IMR-90 (cell line): ENCODE measurements at regions not wholly inside any gene's neighbourhood (a gene's known extent, or its start where the extent isn't known, plus 50 kb on each side); places are given as distances from the start of the nearest gene placed in this dataset.

ENCODE experiments used
- ATAC-seq: fragments of 200-7000 bp; cut with Tn5 transposase; 2 replicates; pipeline ENCODE4 v1.9.1; 2020; ENCODE audit warnings: low read depth, mild to moderate bottlenecking, moderate library complexity
- BruUV-seq: library from RNA; stranded (reverse); fragments of 400-500 nt; replicated peaks from 2 replicates; lab custom pipeline; 2021; lab: Mats Ljungman, UMichigan
- CTCF ChIA-PET: fragments of 300-600 bp; formaldehyde crosslinking; extraction: SDS; loops from one replicate; lab custom pipeline; 2021; ENCODE audit warnings: antibody characterized with exemption; lab: Yijun Ruan, JAX
- POLR2A ChIA-PET: fragments of 300-600 bp; sonication (Branson Sonifier 250); formaldehyde crosslinking; loops from one replicate; lab custom pipeline; 2022; ENCODE audit warnings: antibody characterized with exemption; ENCODE audit not compliant: unreplicated experiment; lab: Charles Lee
- DNase-seq: peaks from one replicate; pipeline ENCODE4 v3.0.0; 2013
- H2AFZ ChIP-seq: replicated peaks from 2 replicates; pipeline ENCODE3; 2013; ENCODE audit warnings: low read length, mild to moderate bottlenecking; ENCODE audit not compliant: poor library complexity
- H2AK5ac ChIP-seq: 2 replicates; pipeline ENCODE4 v1.6.1; 2013; ENCODE audit warnings: low read depth, low read length, inconsistent platforms
- H2AK9ac ChIP-seq: replicated peaks from 2 replicates; pipeline ENCODE3; 2013; ENCODE audit warnings: mild to moderate bottlenecking, low read depth, low read length, moderate library complexity; ENCODE audit not compliant: poor library complexity
- H2BK120ac ChIP-seq: 2 replicates; pipeline ENCODE4 v1.6.1; 2013; ENCODE audit warnings: low read depth, low read length, inconsistent platforms
- H2BK15ac ChIP-seq: 3 replicates; pipeline ENCODE4 v1.6.1; 2013; ENCODE audit warnings: low read depth, low read length, inconsistent platforms
- H2BK20ac ChIP-seq: 2 replicates; pipeline ENCODE4 v1.6.1; 2013; ENCODE audit warnings: low read depth, mild to moderate bottlenecking, inconsistent platforms, low read length, moderate library complexity
- H2BK5ac ChIP-seq: 2 replicates; pipeline ENCODE4 v1.6.1; 2013; ENCODE audit warnings: mild to moderate bottlenecking, low read depth, low read length, inconsistent platforms; ENCODE audit not compliant: poor library complexity, severe bottlenecking
- H3K14ac ChIP-seq: replicated peaks from 2 replicates; pipeline ENCODE4 v1.6.1; 2013; ENCODE audit warnings: low read depth, low read length, inconsistent platforms
- H3K18ac ChIP-seq: 2 replicates; pipeline ENCODE4 v1.6.1; 2013; ENCODE audit warnings: low read depth, low read length, control low read depth
- H3K23ac ChIP-seq: 2 replicates; pipeline ENCODE4 v1.6.1; 2013; ENCODE audit warnings: low read depth, low read length, inconsistent platforms
- H3K27ac ChIP-seq: 2 replicates; pipeline ENCODE4 v1.5.1; 2013; ENCODE audit warnings: mild to moderate bottlenecking, control low read depth, low read length; ENCODE audit not compliant: insufficient read depth
- H3K27me3 ChIP-seq: 2 replicates; pipeline ENCODE4 v1.6.1; 2013; ENCODE audit warnings: low read length; ENCODE audit not compliant: control insufficient read depth, insufficient read depth
- H3K36me3 ChIP-seq: 2 replicates; pipeline ENCODE4 v1.6.1; 2013; ENCODE audit warnings: low read length, mixed read lengths; ENCODE audit not compliant: control insufficient read depth, insufficient read depth
- H3K4ac ChIP-seq: 2 replicates; pipeline ENCODE4 v1.6.1; 2013; ENCODE audit warnings: low read depth, low read length, inconsistent platforms
- H3K4me1 ChIP-seq: 2 replicates; pipeline ENCODE4 v1.6.1; 2013; ENCODE audit warnings: low read length, mixed read lengths; ENCODE audit not compliant: control insufficient read depth, insufficient read depth
- H3K4me2 ChIP-seq: 2 replicates; pipeline ENCODE4 v1.6.1; 2013; ENCODE audit warnings: low read depth, mild to moderate bottlenecking, control low read depth, low read length, moderate library complexity
- H3K4me3 ChIP-seq: 2 replicates; pipeline ENCODE4 v1.5.1; 2013; ENCODE audit warnings: low read depth, mild to moderate bottlenecking, control low read depth, low read length, moderate library complexity; ENCODE audit not compliant: insufficient read depth
- H3K56ac ChIP-seq: 2 replicates; pipeline ENCODE4 v1.6.1; 2013; ENCODE audit warnings: low read length, inconsistent platforms; ENCODE audit not compliant: insufficient read depth; ENCODE audit errors: extremely low read depth
- H3K79me1 ChIP-seq, 2 experiments: 2 replicates each; pipeline ENCODE4 v1.6.1; 2013; ENCODE audit warnings: low read length in 2 of 2, inconsistent platforms in 1 of 2, low read depth in 1 of 2
- H3K9ac ChIP-seq: 2 replicates; pipeline ENCODE4 v1.6.1; 2013; ENCODE audit warnings: low read depth, low read length, control low read depth
- H3K9me1 ChIP-seq: 2 replicates; pipeline ENCODE4 v1.6.1; 2013; ENCODE audit warnings: low read length, inconsistent platforms; ENCODE audit not compliant: insufficient read depth
- H3K9me3 ChIP-seq: 2 replicates; pipeline ENCODE4 v1.6.1; 2013; ENCODE audit warnings: low read length; ENCODE audit not compliant: control insufficient read depth, insufficient read depth
- H4K20me1 ChIP-seq: 2 replicates; pipeline ENCODE4 v1.6.1; 2013; ENCODE audit warnings: low read length, inconsistent platforms; ENCODE audit not compliant: insufficient read depth
- H4K5ac ChIP-seq: 2 replicates; pipeline ENCODE4 v1.6.1; 2013; ENCODE audit warnings: mild to moderate bottlenecking, low read depth, low read length, control low read depth
- H4K8ac ChIP-seq, 2 experiments: 2 replicates each; pipeline ENCODE4 v1.6.1; 2013; ENCODE audit warnings: low read depth in 2 of 2, low read length in 2 of 2, control low read depth in 1 of 2, inconsistent platforms in 1 of 2
- H4K91ac ChIP-seq: 2 replicates; pipeline ENCODE4 v1.6.1; 2013; ENCODE audit warnings: low read depth, low read length, inconsistent platforms; ENCODE audit not compliant: insufficient read depth
- BHLHE40 ChIP-seq: fragments of 150-350 bp; IDR thresholded peaks from 2 replicates; pipeline ENCODE4 v1.6.1; 2016; ENCODE audit warnings: mild to moderate bottlenecking, low read depth, low read length
- RAD21 ChIP-seq: IDR thresholded peaks from 2 replicates; pipeline ENCODE4 v1.6.1; 2012; ENCODE audit warnings: low read length, improper control_type of control experiment
- SMC3 ChIP-seq: fragments of 150-350 bp; IDR thresholded peaks from 2 replicates; pipeline ENCODE4 v1.6.1; 2016; ENCODE audit warnings: low read depth, mild to moderate bottlenecking, antibody characterized with exemption, low read length, moderate library complexity
- WGBS, 2 experiments: methylation state at CpG; one replicate each; pipeline versions ENCODE4 v1.1.5 to v1.1.7; 2013; ENCODE audit warnings: missing lambda C conversion rate in 2 of 2; ENCODE audit not compliant: insufficient read length in 1 of 2; ENCODE audit errors: extremely low coverage in 2 of 2; 5-methylcytosine and 5-hydroxymethylcytosine counted together
- dilution Hi-C: fragments of 300-500 bp; cut with HindIII; formaldehyde crosslinking; loops from one replicate; pipeline ENCODE4 v1.14.3; 2018; ENCODE audit warnings: low sequenced_read_pairs; ENCODE audit not compliant: unreplicated experiment
- in situ Hi-C: fragments of 300-500 bp; cut with MboI; formaldehyde crosslinking; loops from 3 replicates; pipeline ENCODE4 v1.14.3; 2019; ENCODE audit warnings: low sequenced_read_pairs, inconsistent platforms, mixed read lengths
- intact Hi-C: fragments of 100-400 bp; cut with micrococcal nuclease; formaldehyde crosslinking; loops from 2 replicates; pipeline ENCODE4 v1.10.0; 2022
- TF ChIP-seq, protein P1 (sequence below): conservative IDR thresholded peaks from 2 replicates; pipeline ENCODE4 v1.5.1; 2012; ENCODE audit warnings: mild to moderate bottlenecking, low read depth, low read length, improper control_type of control experiment

DNA sequence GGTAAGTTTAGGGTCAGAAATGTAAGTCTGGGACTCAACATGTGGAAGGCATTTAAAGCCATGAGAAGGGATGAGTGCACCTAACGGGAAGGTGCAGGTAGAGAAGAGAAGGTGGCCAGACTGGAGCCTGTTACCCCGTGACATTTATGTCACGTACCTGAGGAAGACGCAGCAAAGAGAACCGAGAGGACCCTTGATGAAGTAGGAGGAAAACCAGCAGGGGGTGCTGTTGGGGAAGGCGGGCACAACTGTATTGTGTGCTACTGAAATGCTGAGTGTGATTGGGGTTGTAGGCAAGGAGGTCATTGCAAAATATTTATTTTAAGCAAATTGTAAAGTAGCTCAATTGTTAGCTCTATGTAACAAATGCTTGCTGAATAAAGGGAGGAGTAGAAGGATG, 338.2 kb upstream of the PRKCQ start:
- H2AK5ac ChIP-seq = no peak overlapping the region
- DNase-seq (no peak), ATAC-seq (no peak)
- no peak overlapping the region for H2BK15ac ChIP-seq
- H3K14ac ChIP-seq = no peak overlapping the region
- H2BK5ac ChIP-seq = no peak overlapping the region
- no peak overlapping the region for H4K8ac ChIP-seq
- POLR2A ChIA-PET = no interaction called here
- intact Hi-C loops = no loop called here
- no peak overlapping the region for H3K4me3 ChIP-seq
- H3K9me1 ChIP-seq = no peaks in the 10 kb centered on the region
- H3K27ac ChIP-seq = no peak overlapping the region
- CTCF ChIA-PET = interaction anchor here (0.6 kb wide), 1 partner anchor 1546 kb away, joined by 3 read pairs; no protein-coding TSS in a partner anchor
- 81% methylated on average over 3 of the region's 6 CpGs; no CpG with 5 or more reads in 1 of the 2 experiments for WGBS, 2 experiments
- no peak overlapping the region for H3K4me2 ChIP-seq
- in situ Hi-C loops = no loop called here
- no peak overlapping the region for H3K9ac ChIP-seq
- dilution Hi-C loops = no loop called here
- no peaks in the 10 kb centered on the region for H3K79me1 ChIP-seq
- no peaks in the 10 kb centered on the region for H4K20me1 ChIP-seq
- no peak overlapping the region for H4K91ac ChIP-seq
- no peak overlapping the region for H3K4ac ChIP-seq
- no peak overlapping the region for H3K56ac ChIP-seq
- peaks cover 4% of the 10 kb centered on the region; the same call in 1 of the 2 replicates for H3K27me3 ChIP-seq
- no peaks in the 10 kb centered on the region for H3K9me3 ChIP-seq
- H4K5ac ChIP-seq = no peak overlapping the region
- H3K36me3 ChIP-seq = no peaks in the 10 kb centered on the region
- no peak overlapping the region for H2AFZ ChIP-seq
- no peak overlapping the region for H3K18ac ChIP-seq
- H3K23ac ChIP-seq = no peak overlapping the region
- H2AK9ac ChIP-seq = no peak overlapping the region
- no peak overlapping the region for H2BK120ac ChIP-seq
- H3K4me1 ChIP-seq = no peaks in the 10 kb centered on the region
- no TSS peak for BruUV-seq
- TF ChIP-seq BHLHE40 (no peak), RAD21 (0 out of 2 replicates have a peak, but pooled peaks have one; percentile 10), SMC3 (peak; percentile 12; the same call in 1 of the 2 replicates)
- TF ChIP-seq, protein P1, sequence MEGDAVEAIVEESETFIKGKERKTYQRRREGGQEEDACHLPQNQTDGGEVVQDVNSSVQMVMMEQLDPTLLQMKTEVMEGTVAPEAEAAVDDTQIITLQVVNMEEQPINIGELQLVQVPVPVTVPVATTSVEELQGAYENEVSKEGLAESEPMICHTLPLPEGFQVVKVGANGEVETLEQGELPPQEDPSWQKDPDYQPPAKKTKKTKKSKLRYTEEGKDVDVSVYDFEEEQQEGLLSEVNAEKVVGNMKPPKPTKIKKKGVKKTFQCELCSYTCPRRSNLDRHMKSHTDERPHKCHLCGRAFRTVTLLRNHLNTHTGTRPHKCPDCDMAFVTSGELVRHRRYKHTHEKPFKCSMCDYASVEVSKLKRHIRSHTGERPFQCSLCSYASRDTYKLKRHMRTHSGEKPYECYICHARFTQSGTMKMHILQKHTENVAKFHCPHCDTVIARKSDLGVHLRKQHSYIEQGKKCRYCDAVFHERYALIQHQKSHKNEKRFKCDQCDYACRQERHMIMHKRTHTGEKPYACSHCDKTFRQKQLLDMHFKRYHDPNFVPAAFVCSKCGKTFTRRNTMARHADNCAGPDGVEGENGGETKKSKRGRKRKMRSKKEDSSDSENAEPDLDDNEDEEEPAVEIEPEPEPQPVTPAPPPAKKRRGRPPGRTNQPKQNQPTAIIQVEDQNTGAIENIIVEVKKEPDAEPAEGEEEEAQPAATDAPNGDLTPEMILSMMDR = peak; percentile 17; the same call in 1 of the 2 replicates
- no peak overlapping the region for H2BK20ac ChIP-seq
